NOMO-1 (cell line): ENCODE measurements at regions not wholly inside any gene's neighbourhood (a gene's known extent, or its start where the extent isn't known, plus 50 kb on each side); places are given as distances from the start of the nearest gene placed in this dataset.
"Not testable (repeated sequence)": the region's sequence is repeated elsewhere in the genome, so short reads cannot be mapped to it uniquely, and the experiment has no call there.

Experiments
- DNase-seq, 2 experiments: peaks; one replicate each; lab custom pipeline; 2025; ENCODE audit not compliant: unreplicated experiment in 2 of 2; lab: John Stamatoyannopoulos, UW

- no peak for DNase-seq
These were observed 51.2 kb upstream of the THRB start for GRCh38 chr3:24545887-24546286.

GRCh38 chr3:24548278-24548677, 53.6 kb upstream of the THRB start:
- no peak for DNase-seq

- no peak for DNase-seq
These were observed 55.9 kb upstream of the THRB start for GRCh38 chr3:24550588-24550987.

GRCh38 chr3:24551626-24552025, 57.0 kb upstream of the THRB start:
- no peak for DNase-seq

GRCh38 chr3:24562895-24563294, 68.2 kb upstream of the THRB start:
- DNase-seq, result no peak

GRCh38 chr3:24565053-24565452, 70.4 kb upstream of the THRB start:
- DNase-seq, result no peak

- DNase-seq, result no peak
These were observed 71.0 kb upstream of the THRB start for GRCh38 chr3:24565656-24566055.

GRCh38 chr3:24566927-24567326, 72.3 kb upstream of the THRB start:
- DNase-seq, result no peak

- not testable (repeated sequence) for DNase-seq
These were observed 77.8 kb upstream of the THRB start for GRCh38 chr3:24572409-24572808.

GRCh38 chr3:24573576-24573975, 78.9 kb upstream of the THRB start:
- no peak for DNase-seq

- no peak for DNase-seq
These were observed 83.7 kb upstream of the THRB start for GRCh38 chr3:24578324-24578723.

- no peak for DNase-seq
These were observed 84.3 kb upstream of the THRB start for GRCh38 chr3:24578951-24579421.

GRCh38 chr3:24582431-24583403, 88.1 kb upstream of the THRB start:
- DNase-seq, result no peak

- no peak for DNase-seq
These were observed 92.3 kb upstream of the THRB start for GRCh38 chr3:24586920-24587319.

- no peak for DNase-seq
These were observed 94.2 kb upstream of the THRB start for GRCh38 chr3:24588629-24589512.

GRCh38 chr3:24589513-24589851, 94.8 kb upstream of the THRB start:
- no peak for DNase-seq

- no peak for DNase-seq
These were observed 95.6 kb upstream of the THRB start for GRCh38 chr3:24589931-24590880.

GRCh38 chr3:24591191-24591590, 96.5 kb upstream of the THRB start:
- DNase-seq, result no peak

GRCh38 chr3:24591661-24592555, 97.3 kb upstream of the THRB start:
- no peak for DNase-seq
